Amniotic stem cell (primary cell): ENCODE measurements at regions not wholly inside any gene's neighbourhood (a gene's known extent, or its start where the extent isn't known, plus 50 kb on each side); places are given as distances from the start of the nearest gene placed in this dataset.

Experiments
- DNase-seq: peaks from one replicate; lab custom pipeline; 2025; lab: John Stamatoyannopoulos, UW

DNA sequence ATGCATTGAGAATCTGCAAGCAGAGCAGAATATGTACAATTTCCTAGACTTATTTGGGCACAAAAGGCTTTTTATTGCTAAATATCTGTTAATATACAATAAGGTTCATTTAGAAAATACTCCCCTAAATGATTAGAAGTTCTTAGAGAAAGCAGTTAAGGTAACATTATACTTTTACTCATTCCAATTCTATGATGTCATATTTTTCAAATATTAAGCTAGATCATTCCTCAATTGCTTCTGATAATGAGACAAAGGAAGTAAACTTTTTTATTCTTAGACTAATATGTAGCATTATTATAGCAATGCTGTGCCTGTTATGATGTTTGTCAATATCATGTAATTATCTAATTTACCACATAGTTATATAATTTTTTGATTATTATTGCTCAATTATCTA is 447.0 kb downstream of the SLC16A7 start:
- DNase-seq, result no peak

DNA sequence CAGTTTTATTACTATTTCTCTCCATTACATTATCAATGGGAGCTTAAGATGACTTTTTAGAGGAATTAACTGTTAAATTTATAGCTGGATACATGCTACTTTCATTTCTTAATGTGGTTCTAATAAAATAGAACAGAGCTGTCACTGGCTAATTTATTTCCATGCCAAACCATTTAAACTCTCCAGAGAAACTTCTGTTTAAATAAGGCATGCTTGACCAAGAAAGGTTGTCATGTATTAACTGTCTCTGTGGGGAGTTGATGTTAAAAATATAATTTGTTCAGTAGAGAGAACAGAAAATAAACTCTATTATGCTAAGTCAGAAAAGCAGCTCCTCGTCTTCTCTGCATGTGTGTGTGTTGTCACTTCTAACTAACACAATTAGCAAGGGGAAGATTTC is 447.4 kb downstream of the SLC16A7 start:
- no peak for DNase-seq

DNA sequence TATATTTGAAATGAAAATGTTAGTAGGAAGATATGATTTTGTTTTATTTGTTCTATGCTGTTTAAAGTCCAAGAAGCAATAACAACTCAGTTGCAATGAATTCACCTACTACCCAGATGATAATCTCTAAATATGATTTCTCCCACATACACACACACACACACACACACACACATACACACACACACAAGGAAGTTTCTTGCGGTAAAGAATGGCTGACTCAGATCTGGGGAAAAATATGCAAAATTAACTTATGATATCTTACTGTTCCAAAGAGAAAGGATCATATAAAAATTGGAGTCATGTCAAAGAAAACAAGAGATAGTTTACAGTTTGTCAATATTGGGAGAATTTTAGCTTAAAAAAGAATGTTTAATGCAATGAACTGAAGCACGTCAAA is 456.7 kb downstream of the SLC16A7 start:
- DNase-seq, result no peak

DNA sequence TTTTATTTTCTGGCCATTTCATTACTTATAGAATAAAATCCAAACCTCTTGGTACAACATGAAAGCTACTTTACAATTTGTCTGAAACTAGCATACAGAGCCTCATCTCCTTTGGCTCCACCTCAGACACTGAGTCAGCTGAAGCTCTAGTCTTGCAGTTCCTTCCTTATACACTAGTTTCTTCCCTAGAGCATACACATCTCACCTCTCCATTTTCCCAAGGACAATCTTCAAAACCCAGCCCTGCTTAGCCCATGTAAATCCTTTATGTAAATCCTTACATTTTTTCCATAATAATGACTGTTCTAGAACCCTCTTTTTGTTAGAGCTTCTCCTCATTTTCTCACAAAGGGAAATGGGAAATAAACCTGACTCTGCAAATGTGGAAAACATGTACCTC is 463.4 kb downstream of the SLC16A7 start:
- DNase-seq, result no peak

DNA sequence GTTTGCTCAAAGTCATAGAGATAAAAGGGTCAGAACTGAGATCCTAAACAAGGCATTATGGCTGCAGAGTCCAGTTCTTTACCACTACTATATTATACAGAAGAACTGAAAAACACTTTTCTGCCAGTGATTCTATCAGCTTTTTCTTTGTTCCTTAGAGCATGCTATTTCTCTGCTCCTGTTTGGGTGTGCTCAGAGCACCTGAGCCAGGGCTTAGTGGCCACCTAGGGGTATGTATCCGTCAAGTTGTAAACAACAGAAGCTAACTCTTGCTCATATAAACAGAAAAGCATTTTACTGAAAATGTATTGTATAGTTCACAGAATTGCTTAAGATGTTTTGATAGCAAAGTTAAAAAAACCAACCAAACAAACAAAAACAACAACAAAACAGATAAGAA is 470.8 kb downstream of the SLC16A7 start:
- no peak for DNase-seq

DNA sequence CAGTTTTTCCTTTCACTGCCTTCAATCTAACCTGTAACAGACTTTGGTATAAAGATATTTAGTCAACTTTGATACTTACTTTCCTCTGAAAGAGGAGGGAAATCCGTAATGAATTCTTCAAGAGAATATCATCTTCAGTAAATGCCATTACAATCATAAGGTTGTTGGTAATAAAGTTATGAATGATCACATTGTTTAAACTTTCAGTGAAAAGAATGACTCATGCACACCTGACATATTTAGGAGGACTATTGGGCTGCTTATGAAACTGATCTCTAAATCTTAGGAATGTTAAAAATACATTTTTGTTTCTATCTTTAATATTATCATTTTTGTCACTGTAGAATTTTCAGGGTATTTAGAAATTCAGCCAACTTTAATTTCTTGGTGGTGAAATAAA is 474.7 kb downstream of the SLC16A7 start:
- no peak for DNase-seq

DNA sequence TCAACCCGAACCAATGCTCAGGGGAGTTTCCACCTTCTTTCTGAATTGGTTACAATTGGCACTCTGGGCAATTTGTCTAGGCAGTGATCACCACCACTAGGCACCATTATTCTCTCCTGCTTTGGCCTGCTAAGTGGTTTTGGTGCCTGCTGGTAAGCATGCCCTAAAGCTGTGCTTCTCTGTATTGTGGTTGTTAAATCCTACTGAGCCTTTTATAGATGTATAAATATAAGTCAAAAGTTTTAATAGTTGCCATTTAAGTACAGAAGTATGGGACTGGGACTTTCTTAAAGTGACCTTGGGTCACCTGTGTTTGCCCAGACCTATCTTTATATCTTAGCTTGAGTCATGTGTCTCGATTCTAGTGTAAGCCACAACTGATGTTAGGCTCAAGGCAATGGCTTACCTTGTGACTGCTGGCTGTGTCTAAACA is 475.9 kb downstream of the SLC16A7 start:
- DNase-seq, result no peak

DNA sequence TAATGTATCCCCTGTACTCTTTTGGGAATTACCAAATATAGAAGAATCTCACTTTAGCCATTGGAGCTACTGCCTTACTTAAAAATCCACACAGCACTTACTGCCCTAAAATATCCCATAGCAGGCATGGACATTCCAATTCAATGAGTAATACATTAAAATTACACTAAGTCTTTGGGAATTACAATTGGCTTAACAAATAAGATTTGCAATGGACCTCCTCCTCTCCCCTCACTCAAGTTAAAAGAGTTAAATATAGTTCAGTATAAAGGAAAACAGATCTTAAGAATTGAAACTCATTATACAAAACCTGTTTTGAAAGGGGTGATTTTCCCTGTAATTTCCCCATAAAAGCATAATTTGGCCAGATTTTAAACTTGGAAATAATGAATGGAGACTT is 477.1 kb downstream of the SLC16A7 start:
- DNase-seq, result no peak

DNA sequence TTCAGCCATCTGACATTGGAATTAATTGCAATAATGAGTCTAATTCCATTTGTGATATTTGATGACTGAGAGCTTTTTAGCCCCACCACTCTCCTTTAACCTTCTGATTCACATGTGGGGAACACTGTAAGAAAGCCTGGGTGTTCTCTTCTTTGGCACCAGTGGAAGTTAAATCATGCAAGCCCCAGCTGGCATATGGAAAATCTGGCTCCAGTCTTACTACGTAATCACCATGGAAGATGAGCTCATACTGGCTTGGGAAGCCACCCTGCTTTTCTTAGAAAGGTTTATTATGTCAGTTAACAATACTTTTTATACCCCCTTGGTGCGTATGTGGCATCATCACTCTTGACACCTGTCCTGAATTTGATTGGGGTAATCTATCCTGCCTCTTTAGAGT is 479.3 kb downstream of the SLC16A7 start:
- no peak for DNase-seq

DNA sequence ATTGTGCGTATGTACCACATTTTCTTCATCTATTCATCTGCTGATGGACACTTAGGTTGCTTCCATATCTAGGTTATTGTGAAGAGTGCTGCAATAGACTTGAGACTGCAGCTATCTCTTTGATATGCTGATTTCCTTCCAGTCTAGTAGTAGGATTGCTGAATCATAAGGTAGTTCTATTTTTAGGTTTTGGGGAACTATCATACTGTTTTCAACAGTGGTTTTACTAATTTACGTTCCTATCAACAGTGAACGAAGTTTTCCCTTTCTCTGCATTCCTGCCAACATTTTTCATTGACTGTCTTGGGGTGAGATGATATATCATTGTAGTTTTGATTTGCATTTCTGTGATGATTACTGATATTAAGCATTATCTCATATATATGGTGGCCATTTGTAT is 482.2 kb downstream of the SLC16A7 start:
- no peak for DNase-seq

DNA sequence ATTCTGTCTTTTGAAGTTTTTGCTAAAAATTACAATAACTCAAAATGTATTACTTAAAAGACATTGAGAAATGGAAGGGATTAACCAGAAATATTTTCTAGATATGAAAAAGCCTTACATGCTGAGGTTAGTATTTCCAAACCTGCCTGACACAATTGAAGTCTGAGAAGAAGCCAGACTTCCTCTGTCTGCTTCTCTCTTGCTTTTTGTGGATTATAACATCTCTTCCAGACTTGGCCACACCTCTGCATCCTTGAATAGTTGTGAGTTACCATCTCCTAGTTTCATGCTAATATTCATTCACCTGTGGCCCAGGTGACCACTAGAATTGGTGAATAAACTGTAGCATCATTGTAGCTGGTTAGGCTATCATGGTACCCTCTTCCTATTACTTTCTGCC is 497.6 kb downstream of the SLC16A7 start:
- DNase-seq, result no peak

DNA sequence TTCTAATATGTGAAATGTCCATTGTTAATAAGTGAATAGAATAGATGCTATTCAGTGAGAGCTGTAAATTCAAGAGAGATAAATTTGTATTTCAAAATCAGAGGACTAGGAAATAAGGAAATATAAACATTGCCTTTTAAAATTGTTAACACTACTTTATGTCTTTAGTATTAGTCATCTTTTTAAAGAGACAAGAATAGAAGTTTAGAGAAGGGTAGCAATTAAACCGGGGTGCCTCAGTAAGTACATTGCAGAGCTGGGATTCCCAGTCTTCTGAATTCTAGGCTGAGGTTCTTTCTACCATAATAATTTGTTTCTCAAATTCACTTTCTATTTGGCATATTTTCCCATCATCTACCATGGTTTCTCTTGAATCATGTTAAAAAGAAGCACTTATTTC is 498.6 kb downstream of the SLC16A7 start:
- DNase-seq, result no peak

DNA sequence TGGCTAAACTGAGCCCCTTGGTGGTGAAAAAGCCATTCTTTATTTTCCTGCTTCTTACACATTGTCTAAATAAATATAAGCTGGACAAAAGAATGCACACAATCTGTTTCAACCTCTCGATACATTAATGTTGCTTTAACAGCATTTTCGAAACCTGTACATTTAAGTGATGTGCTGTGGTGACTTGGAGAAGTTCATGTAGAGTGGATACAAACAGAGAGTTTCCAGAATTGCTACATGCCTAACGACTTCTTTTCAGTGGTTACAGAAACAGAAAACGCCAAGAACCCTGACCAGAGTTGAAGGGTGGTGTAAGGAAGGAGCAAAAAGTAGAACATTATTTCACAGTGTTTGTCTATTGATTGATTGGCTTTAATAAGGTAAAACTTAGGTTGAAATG is 500.9 kb downstream of the SLC16A7 start:
- no peak for DNase-seq

DNA sequence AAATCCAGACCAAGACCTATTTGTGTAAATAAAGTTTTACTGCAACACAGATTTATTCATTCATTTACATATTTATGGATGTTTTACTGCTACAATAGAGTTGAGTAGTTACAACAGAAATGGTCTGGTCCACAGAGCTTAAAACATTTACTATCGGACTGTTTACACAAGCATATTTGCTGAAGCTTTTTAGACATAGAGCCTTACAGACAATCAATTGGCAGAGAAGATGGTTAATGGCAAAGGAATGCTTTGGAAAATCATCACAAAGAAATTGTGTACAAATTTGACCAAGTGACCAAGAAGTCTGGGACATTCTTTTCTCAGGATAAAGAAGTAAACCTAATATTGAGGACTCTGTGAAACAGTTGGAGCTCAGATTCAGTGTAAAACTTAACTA is 504.3 kb downstream of the SLC16A7 start:
- DNase-seq, result no peak

DNA sequence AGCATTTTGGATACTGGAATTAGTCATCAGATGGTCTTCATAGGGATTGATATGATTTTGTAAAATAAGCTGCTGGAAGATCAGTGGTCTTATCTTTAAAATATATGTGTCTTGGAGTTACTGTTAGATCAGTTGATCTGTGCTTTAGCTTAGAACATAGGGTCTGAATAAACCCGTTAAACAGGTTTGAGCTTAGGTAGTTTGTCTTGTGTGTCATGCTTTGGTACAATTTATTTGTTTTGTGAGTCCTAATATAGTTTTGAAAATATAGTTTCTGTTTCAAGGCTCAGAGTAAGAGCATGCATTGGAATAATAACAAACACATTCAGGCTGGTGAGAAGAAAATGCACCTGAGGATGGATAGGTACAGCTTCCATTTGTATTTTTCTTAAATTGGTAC is 505.0 kb downstream of the SLC16A7 start:
- DNase-seq, result no peak

DNA sequence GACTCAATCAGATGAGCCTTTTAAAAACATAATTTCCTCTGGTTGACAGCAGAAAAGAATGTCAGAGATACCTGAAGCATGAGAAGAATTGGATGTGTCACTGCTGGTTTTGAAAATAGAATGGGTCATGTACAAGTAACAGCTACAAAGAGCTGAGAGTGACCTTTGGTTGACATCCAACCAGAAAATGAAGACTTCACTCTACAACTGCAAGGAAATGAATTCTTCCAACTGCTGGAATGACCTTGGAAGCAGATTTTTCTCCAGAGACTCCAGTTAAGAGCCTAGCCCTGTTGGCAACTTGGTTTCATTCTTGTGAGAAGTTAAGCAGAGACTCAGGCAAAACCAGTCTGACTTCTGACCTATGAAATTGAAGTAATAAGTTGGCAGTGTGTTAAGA is 505.9 kb downstream of the SLC16A7 start:
- DNase-seq, result no peak

DNA sequence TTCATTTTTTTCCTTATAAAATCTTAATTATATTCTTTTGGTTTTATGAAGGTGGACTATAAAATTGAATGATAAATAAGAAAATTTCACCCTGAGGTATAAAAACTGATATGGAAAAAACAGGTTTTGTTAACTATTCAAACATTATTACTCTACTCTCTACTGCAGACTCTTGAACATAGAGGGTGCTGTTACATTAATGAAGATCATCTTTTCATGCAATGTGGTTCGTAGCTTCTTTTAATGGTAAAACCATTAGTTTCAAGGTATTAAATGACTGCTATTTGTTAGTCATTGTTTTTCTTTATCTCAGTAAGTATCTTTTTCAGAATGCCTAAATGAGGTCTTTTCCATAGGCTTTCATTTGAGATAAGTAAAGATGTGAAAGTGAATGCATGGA is 510.4 kb downstream of the SLC16A7 start:
- no peak for DNase-seq

DNA sequence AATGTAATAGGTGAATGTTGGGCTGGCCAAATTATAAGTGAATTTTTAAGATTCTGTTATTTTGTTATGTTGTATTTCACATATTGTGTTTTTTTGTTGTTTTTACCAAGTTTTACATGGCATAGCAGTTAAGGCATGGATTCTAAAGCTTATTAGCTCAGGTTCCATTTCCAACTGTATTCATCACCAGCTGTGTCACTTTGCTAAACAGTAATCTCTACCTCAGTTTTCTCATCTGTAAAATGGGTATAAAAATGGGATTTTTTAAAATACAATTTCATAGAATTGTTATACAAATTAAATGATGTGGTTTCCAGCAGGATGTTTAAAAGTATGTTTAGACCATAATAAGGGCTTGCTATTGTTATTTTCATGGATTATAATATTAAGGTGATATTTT is 512.2 kb downstream of the SLC16A7 start:
- no peak for DNase-seq

DNA sequence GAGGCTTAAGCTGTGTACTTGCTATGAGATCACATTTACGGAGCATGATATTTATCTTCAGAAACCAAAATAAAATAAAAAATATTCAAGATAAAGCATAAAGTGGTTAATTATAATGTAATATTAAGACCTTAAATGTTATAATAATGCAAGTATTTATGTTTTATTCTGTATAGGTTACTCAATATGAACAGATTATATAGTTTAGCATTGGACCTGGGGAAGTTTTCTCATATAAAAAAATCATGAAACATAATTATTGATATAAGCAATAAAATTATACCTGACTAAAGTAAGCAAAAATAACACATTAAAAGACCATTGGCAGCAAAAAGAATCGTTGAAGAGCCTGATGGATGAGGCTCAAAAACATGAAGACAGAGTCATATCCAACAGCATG is 516.2 kb downstream of the SLC16A7 start:
- DNase-seq, result no peak

DNA sequence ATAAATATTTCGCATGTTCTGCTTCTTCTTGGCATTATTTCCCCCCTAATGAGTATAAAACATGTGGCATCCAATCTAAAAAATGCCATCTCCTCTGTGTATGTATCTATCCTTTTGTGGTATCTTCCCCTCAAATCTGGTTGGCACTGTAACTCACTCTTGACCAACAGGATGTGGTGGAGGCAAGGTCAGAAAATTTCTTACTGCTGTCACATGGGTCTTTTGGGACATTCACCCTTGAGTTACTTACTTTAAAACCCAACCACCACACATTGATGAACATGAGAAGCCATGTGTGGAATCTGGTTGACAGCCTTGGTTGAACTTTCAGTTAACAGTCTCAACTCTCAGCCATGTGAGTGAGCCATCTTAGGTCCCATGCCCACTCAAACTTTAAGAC is 516.9 kb downstream of the SLC16A7 start:
- no peak for DNase-seq

DNA sequence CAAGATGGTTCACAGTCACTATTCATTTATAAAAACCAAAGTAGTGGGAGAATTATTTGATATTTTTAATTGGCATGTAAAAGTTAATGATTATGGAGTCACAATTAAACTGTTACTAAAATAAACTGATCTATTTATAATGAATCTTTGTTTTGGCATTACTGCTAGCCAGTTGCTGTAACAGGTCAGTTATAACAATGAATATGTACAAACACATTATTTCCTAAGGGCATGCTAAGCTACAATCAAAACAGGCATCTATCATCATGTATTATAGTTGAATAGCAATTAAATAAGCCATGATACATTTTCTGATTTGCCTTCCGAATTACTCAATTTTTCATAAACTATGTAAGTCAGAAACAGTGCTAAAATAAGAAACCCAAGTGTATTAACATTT is 518.3 kb downstream of the SLC16A7 start:
- DNase-seq, result no peak

DNA sequence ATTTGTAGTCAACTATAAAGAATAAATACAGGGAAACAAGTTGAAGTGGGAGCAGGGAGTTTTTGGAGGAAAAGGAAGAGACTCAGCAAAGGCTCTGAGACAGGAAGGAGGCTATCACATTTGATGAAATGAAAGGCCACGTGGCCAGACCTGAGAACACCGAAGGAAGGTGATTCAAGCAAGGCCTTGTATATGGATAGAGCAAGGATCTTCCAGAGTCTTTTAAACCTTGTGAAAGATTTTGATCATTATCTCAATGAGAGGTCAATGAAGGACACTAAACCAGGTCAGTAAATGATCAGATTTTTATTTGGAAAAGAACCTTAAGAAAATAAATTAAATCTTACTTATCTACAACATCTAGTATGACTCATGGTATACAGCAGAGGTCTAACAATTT is 523.5 kb downstream of the SLC16A7 start:
- DNase-seq, result no peak

DNA sequence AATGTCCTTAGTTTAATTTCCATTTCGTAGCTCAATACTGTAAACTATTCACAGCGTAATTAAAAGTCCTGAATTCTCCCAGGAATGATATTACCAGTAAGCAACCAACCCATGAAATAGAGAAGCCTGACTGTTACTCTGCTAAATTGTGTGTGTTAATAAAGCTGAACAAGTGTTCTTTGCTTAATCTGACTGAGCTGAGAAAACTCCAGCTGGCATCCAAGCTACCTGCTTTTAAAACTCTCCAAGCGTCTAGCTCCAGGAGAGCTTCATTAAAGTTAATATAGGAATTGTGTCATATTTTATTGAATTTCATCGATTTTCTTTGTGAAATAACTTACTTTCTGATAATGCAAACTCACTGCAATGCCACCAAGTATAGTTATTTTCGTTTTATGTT is 524.4 kb downstream of the SLC16A7 start:
- DNase-seq, result no peak

DNA sequence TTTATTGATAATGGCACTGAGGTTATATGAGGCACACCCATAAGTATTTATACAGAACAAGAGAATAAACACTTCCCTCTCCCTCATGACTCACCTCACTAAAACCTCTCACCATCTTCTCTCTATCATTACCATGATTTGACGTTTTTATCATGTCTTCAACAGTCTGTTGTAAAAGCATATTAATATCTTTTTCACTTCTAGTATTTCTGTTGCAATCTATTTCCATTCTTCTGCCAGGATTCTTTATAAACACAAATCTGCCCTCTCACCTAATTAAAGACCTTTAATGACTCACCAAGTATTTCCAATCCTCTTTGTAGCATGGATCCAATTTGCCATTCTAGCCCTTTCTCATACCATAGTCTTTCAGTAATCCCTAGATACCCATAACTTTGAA is 527.7 kb downstream of the SLC16A7 start:
- DNase-seq, result no peak

DNA sequence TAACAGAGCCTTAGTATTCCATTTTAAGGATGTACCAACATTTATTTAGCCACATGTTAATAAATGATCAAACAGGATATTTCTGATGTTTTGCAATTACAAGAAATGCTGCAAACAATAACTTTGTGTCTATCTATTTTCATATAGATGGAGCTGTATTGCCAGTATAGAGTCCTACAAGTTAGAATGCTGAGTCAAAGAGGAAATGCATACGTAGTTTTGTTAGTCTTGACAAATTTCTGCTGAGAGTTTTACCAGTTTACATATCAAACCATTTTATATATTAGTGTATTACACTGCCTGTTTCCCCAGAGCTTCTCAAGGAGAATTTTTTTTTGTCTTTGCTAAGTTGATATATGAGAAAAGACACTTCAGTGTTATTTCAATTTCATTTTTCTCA is 541.7 kb downstream of the SLC16A7 start:
- no peak for DNase-seq
